GM21367 (cell line): ENCODE measurements at regions not wholly inside any gene's neighbourhood (a gene's known extent, or its start where the extent isn't known, plus 50 kb on each side); places are given as distances from the start of the nearest gene placed in this dataset.

ENCODE experiments used
- ATAC-seq: cut with Tn5 transposase; IDR thresholded peaks from one replicate; pipeline ENCODE4 v1.9.1; 2021; ENCODE audit not compliant: unreplicated experiment

GRCh38 chr5:74295141-74295540 is 345.4 kb downstream of the ENC1 start:
- no peak for ATAC-seq

- ATAC-seq, result peak; percentile 56
Observed at GRCh38 chr5:74294231-74294705, 346.3 kb downstream of the ENC1 start.

GRCh38 chr5:74293182-74293581 is 347.3 kb downstream of the ENC1 start:
- ATAC-seq, result no peak

- ATAC-seq, result no peak
Observed at GRCh38 chr5:74290634-74291241, 349.8 kb downstream of the ENC1 start.

GRCh38 chr5:74289691-74290090 is 350.8 kb downstream of the ENC1 start:
- no peak for ATAC-seq

GRCh38 chr5:74289238-74289637 is 351.3 kb downstream of the ENC1 start:
- no peak for ATAC-seq

GRCh38 chr5:74288448-74289108 is 351.9 kb downstream of the ENC1 start:
- no peak for ATAC-seq

GRCh38 chr5:74288038-74288437 is 352.5 kb downstream of the ENC1 start:
- no peak for ATAC-seq

GRCh38 chr5:74286734-74287695 is 353.5 kb downstream of the ENC1 start:
- no peak for ATAC-seq

GRCh38 chr5:74285675-74286280 is 354.8 kb downstream of the ENC1 start:
- no peak for ATAC-seq

- ATAC-seq, result no peak
Observed at GRCh38 chr5:74282490-74282889, 358.0 kb downstream of the ENC1 start.

- ATAC-seq, result no peak
Observed at GRCh38 chr5:74281166-74281565, 359.4 kb downstream of the ENC1 start.

GRCh38 chr5:74280306-74280705 is 360.2 kb downstream of the ENC1 start:
- no peak for ATAC-seq

- no peak for ATAC-seq
Observed at GRCh38 chr5:74279244-74279643, 361.3 kb downstream of the ENC1 start.

GRCh38 chr5:74277418-74277817 is 363.1 kb downstream of the ENC1 start:
- no peak for ATAC-seq

- no peak for ATAC-seq
Observed at GRCh38 chr5:74275171-74275992, 365.1 kb downstream of the ENC1 start.

- ATAC-seq, result no peak
Observed at GRCh38 chr5:74274326-74274725, 366.2 kb downstream of the ENC1 start.

- no peak for ATAC-seq
Observed at GRCh38 chr5:74272831-74273451, 367.6 kb downstream of the ENC1 start.

- ATAC-seq, result no peak
Observed at GRCh38 chr5:74272024-74272775, 368.3 kb downstream of the ENC1 start.
